Astrocyte of the spinal cord (primary cell): ENCODE measurements at regions not wholly inside any gene's neighbourhood (a gene's known extent, or its start where the extent isn't known, plus 50 kb on each side); places are given as distances from the start of the nearest gene placed in this dataset.

ENCODE experiments used
- DNase-seq: peaks from one replicate; pipeline ENCODE4 v3.0.0; 2011; ENCODE audit warnings: low read depth, low spot score
- H3K4me3 ChIP-seq: 2 replicates; pipeline ENCODE4 v1.5.1; 2011; ENCODE audit warnings: low read depth, mild to moderate bottlenecking, low read length, moderate library complexity
- CTCF ChIP-seq: IDR thresholded peaks from 2 replicates; pipeline ENCODE4 v1.5.1; 2012; ENCODE audit warnings: low read depth, mild to moderate bottlenecking, low read length, inconsistent platforms
- in situ Hi-C: cut with HindIII; loops from 2 replicates; pipeline ENCODE4 v1.10.0; 2017; ENCODE audit warnings: low sequenced_read_pairs

- no peak for TF ChIP-seq CTCF
- no peak overlapping the region for H3K4me3 ChIP-seq
- in situ Hi-C loops = no loop called here
- no peak for DNase-seq
Observed at GRCh38 chr12:125999628-126000027, 934.4 kb downstream of the AACS start.

DNA sequence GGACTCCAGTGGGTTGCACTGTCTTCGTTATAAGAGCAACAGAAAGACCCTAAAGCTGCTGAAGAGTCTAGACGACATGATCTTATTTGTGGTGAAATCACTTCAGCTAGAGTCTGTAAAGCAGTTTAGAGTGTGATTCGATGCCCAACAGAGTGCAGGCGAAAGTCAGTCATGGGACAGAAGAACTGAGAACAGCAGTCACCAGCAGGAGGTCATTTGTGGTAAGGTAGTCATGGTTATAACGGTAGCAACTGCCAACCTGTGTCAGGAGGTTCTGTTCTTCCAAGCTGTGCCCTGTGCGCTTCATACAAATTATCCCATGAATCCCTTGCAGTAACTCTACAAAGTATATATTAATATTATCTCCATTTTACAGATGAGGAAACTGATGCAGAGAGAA, 954.1 kb downstream of the AACS start:
- H3K4me3 ChIP-seq = no peak overlapping the region
- TF ChIP-seq CTCF = no peak
- no peak for DNase-seq
- in situ Hi-C loops = no loop called here

- in situ Hi-C loops = no loop called here
- H3K4me3 ChIP-seq = no peak overlapping the region
Observed at GRCh38 chr12:126021675-126022074, 956.4 kb downstream of the AACS start.

GRCh38 chr12:126027825-126028224, 962.6 kb downstream of the AACS start:
- DNase-seq = no peak
- H3K4me3 ChIP-seq = no peak overlapping the region
- in situ Hi-C loops = no loop called here
- no peak for TF ChIP-seq CTCF

More at GRCh38 chr12:126021675-126022074, 956.4 kb downstream of the AACS start:
- TF ChIP-seq CTCF = no peak
- DNase-seq = no peak

GRCh38 chr12:126030573-126030972, 965.3 kb downstream of the AACS start:
- no peak for DNase-seq
- in situ Hi-C loops = no loop called here
- TF ChIP-seq CTCF = no peak
- H3K4me3 ChIP-seq = no peak overlapping the region

DNA sequence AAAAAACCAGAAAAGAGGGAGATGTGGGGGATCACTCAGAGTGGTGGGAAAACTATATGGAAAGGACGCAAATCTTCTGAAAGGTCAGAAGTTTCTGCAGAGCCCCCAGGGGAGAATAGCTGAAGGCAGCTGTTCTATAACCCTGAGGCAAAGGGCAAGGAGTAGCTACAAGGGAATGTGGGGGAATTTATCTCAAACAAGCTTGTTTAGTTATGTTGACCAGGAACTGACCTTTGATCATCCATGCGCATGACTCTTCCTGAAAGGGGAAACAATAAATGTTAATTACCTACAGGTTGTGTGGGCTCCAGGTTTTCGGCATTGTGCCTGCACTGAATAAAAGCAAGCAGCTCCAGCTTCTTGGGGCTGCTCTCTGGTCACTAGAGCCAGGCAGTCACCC, 968.5 kb downstream of the AACS start:
- H3K4me3 ChIP-seq = no peak overlapping the region
- DNase-seq = no peak
- TF ChIP-seq CTCF = no peak
- in situ Hi-C loops = no loop called here

- no peak overlapping the region for H3K4me3 ChIP-seq
- in situ Hi-C loops = no loop called here
- DNase-seq = no peak
- no peak for TF ChIP-seq CTCF
Observed at GRCh38 chr12:126036348-126036747, 971.1 kb downstream of the AACS start.
